Natural killer cell (primary cell): ENCODE measurements at regions not wholly inside any gene's neighbourhood (a gene's known extent, or its start where the extent isn't known, plus 50 kb on each side); places are given as distances from the start of the nearest gene placed in this dataset.

Experiments used
- ATAC-seq, 3 donors: fragments of 150-1000 bp in 2 of 3; fragments of 200-7000 bp in 1 of 3; cut with Tn5 transposase; 1 replicate in 1 of 3; 2 replicates in 2 of 3; pipeline ENCODE4 v1.10.0; 2021; ENCODE audit warnings: mild to moderate bottlenecking in 2 of 3, moderate library complexity in 2 of 3
- DNase-seq, 2 donors: peaks; one replicate each; pipeline versions ENCODE4 v3.0.0 to v3.0.0-alpha.2; 2013 to 2021; ENCODE audit warnings: mixed read lengths in 1 of 2
- H3K27ac ChIP-seq: one replicate; pipeline ENCODE4 v1.5.1; 2013; ENCODE audit warnings: mild to moderate bottlenecking, low read length
- H3K27me3 ChIP-seq: one replicate; pipeline ENCODE4 v1.6.1; 2013; ENCODE audit warnings: low read length; ENCODE audit not compliant: control insufficient read depth, insufficient read depth
- H3K36me3 ChIP-seq: one replicate; pipeline ENCODE4 v1.6.1; 2013; ENCODE audit warnings: low read length; ENCODE audit not compliant: control insufficient read depth, insufficient read depth
- H3K4me1 ChIP-seq: one replicate; pipeline ENCODE4 v1.6.1; 2013; ENCODE audit warnings: low read length; ENCODE audit not compliant: control insufficient read depth, insufficient read depth
- H3K4me3 ChIP-seq: one replicate; pipeline ENCODE4 v1.5.1; 2013; ENCODE audit warnings: low read length
- H3K9me3 ChIP-seq: one replicate; pipeline ENCODE4 v1.6.1; 2013; ENCODE audit warnings: low read length; ENCODE audit not compliant: control insufficient read depth, insufficient read depth
- H3K27ac Mint-ChIP-seq, 2 donors: one replicate each; pipeline ENCODE4 v1.8.0; 2022; ENCODE audit warnings: mild to moderate bottlenecking in 2 of 2, mixed read lengths in 2 of 2, moderate library complexity in 1 of 2
- H3K27me3 Mint-ChIP-seq, 2 donors: one replicate each; pipeline ENCODE4 v1.8.0; 2022; ENCODE audit warnings: low read depth in 2 of 2, mixed read lengths in 2 of 2
- H3K36me3 Mint-ChIP-seq: one replicate; pipeline ENCODE4 v1.8.0; 2022; ENCODE audit warnings: mixed read lengths
- H3K4me1 Mint-ChIP-seq, 2 donors: one replicate each; pipeline ENCODE4 v1.8.0; 2022; ENCODE audit warnings: mixed read lengths in 2 of 2
- H3K4me3 Mint-ChIP-seq: one replicate; pipeline ENCODE4 v1.8.0; 2022; ENCODE audit warnings: mild to moderate bottlenecking, moderate library complexity, mixed read lengths
- H3K9me3 Mint-ChIP-seq, 2 donors: one replicate each; pipeline ENCODE4 v1.8.0; 2022; ENCODE audit warnings: mixed read lengths in 2 of 2
- CTCF ChIP-seq: fragments of 200-600 bp; IDR thresholded peaks from one replicate; pipeline ENCODE4 v1.8.0; 2022; ENCODE audit warnings: antibody characterized with exemption
- WGBS: methylation state at CpG from one replicate; pipeline ENCODE4 v1.1.7; 2013; ENCODE audit warnings: missing lambda C conversion rate; ENCODE audit not compliant: insufficient coverage; 5-methylcytosine and 5-hydroxymethylcytosine counted together
- intact Hi-C: fragments of 100-400 bp; cut with micrococcal nuclease; formaldehyde crosslinking; loops from one replicate; pipeline ENCODE4 v1.14.2; 2022

- H3K27ac Mint-ChIP-seq = no peak overlapping the region
- H3K9me3 Mint-ChIP-seq = peaks cover 3 to 8% of the 10 kb centered on the region in 2 donors
- DNase-seq (no peak), ATAC-seq (no peak)
- Histone ChIP-seq H3K27me3 (no peaks in the 10 kb centered on the region), H3K36me3 (no peaks in the 10 kb centered on the region), H3K4me3 (no peak overlapping the region), H3K4me1 (no peaks in the 10 kb centered on the region), H3K9me3 (no peaks in the 10 kb centered on the region), H3K27ac (no peak overlapping the region)
- TF ChIP-seq CTCF = no peak
- no peaks in the 10 kb centered on the region for H3K36me3 Mint-ChIP-seq
- H3K4me1 Mint-ChIP-seq = no peaks in the 10 kb centered on the region
- intact Hi-C loops = no loop called here
- H3K27me3 Mint-ChIP-seq = no peaks in the 10 kb centered on the region
- WGBS = 84% methylated on average over 3 of the region's 3 CpGs
- no peak overlapping the region for H3K4me3 Mint-ChIP-seq
These were observed 255.1 kb upstream of the THUMPD2 start for GRCh38 chr2:40034198-40034597.

GRCh38 chr2:40033781-40034180, 254.7 kb upstream of the THUMPD2 start:
- Histone ChIP-seq H3K9me3 (no peaks in the 10 kb centered on the region), H3K27ac (no peak overlapping the region), H3K4me1 (no peaks in the 10 kb centered on the region), H3K36me3 (no peaks in the 10 kb centered on the region), H3K27me3 (no peaks in the 10 kb centered on the region), H3K4me3 (no peak overlapping the region)
- no peak for DNase-seq
- Mint-ChIP-seq H3K27me3 (no peaks in the 10 kb centered on the region), H3K4me1 (no peaks in the 10 kb centered on the region), H3K9me3 (peaks cover 3 to 8% of the 10 kb centered on the region in 2 donors), H3K4me3 (no peak overlapping the region), H3K36me3 (no peaks in the 10 kb centered on the region), H3K27ac (no peak overlapping the region)
- no peak for ATAC-seq
- WGBS = 78% methylated on average over 2 of the region's 4 CpGs
- TF ChIP-seq CTCF = no peak
- intact Hi-C loops = no loop called here

GRCh38 chr2:40032650-40033319, 253.7 kb upstream of the THUMPD2 start:
- Mint-ChIP-seq H3K36me3 (no peaks in the 10 kb centered on the region), H3K27me3 (no peaks in the 10 kb centered on the region), H3K9me3 (peaks cover 3 to 8% of the 10 kb centered on the region in 2 donors), H3K4me1 (no peaks in the 10 kb centered on the region), H3K4me3 (no peak overlapping the region), H3K27ac (no peak overlapping the region)
- 63% methylated on average over 2 of the region's 2 CpGs for WGBS
- no peaks in the 10 kb centered on the region for H3K36me3 ChIP-seq
- no peaks in the 10 kb centered on the region for H3K4me1 ChIP-seq
- no peak overlapping the region for H3K27ac ChIP-seq
- DNase-seq (no peak), ATAC-seq (no peak)
- H3K27me3 ChIP-seq = no peaks in the 10 kb centered on the region
- no peak for TF ChIP-seq CTCF
- intact Hi-C loops = no loop called here
- no peak overlapping the region for H3K4me3 ChIP-seq
- H3K9me3 ChIP-seq = no peaks in the 10 kb centered on the region

GRCh38 chr2:40030456-40030975, 251.5 kb upstream of the THUMPD2 start:
- no peak for TF ChIP-seq CTCF
- 95% methylated on average over 2 of the region's 2 CpGs for WGBS

More at GRCh38 chr2:40030456-40030975, 251.5 kb upstream of the THUMPD2 start:
- Mint-ChIP-seq H3K4me3 (no peak overlapping the region), H3K36me3 (no peaks in the 10 kb centered on the region), H3K4me1 (no peaks in the 10 kb centered on the region), H3K9me3 (peaks cover 3 to 8% of the 10 kb centered on the region in 2 donors), H3K27me3 (no peaks in the 10 kb centered on the region), H3K27ac (no peak overlapping the region)
- DNase-seq = no peak
- ATAC-seq = no peak
- Histone ChIP-seq H3K9me3 (no peaks in the 10 kb centered on the region), H3K36me3 (no peaks in the 10 kb centered on the region), H3K27ac (no peak overlapping the region), H3K27me3 (no peaks in the 10 kb centered on the region), H3K4me3 (no peak overlapping the region), H3K4me1 (no peaks in the 10 kb centered on the region)
- intact Hi-C loops = no loop called here
